GM10266 (cell line): ENCODE measurements at regions not wholly inside any gene's neighbourhood (a gene's known extent, or its start where the extent isn't known, plus 50 kb on each side); places are given as distances from the start of the nearest gene placed in this dataset.
A peak's percentile ranks its signal among the peaks of the same experiment; 100 is the strongest.

Source experiments
- DNase-seq: peaks from one replicate; pipeline ENCODE4 v3.0.0; 2012; ENCODE audit errors: extremely low spot score
- TF ChIP-seq, protein P1 (sequence below): IDR thresholded peaks from 2 replicates; pipeline ENCODE4 v1.5.1; 2012; ENCODE audit warnings: mild to moderate bottlenecking, low read depth; ENCODE audit not compliant: control insufficient read depth, insufficient read depth; ENCODE audit errors: missing control alignments

DNA sequence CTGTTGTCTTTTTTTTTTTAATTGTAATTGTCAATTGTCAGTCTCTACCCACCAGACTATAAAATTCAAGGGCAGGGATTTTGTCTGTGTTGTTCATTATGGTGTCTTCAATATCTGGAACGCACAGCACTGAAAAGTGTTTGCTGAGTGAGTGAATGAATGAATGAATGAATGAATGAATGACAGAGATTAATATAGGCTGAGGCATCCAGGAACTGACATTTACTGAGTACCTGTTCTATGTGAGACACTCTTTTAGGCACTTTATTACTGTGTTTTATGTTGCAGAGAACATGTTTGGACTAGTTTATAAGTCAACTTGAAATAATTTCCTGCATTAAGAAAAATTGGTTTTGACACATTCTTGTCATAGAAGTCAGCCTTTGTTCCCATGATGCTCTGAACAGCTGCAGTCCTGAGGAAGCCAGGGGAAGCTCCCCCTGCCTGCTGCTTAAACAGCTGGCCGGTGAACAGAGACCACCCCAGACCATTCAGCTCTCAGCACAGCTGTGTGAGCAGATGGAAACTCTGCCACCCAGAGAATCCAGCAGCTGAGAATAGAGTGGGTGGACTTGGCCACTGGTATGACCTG lies 160.7 kb upstream of the CCND2 start:
- no peak for DNase-seq
- TF ChIP-seq, protein P1, sequence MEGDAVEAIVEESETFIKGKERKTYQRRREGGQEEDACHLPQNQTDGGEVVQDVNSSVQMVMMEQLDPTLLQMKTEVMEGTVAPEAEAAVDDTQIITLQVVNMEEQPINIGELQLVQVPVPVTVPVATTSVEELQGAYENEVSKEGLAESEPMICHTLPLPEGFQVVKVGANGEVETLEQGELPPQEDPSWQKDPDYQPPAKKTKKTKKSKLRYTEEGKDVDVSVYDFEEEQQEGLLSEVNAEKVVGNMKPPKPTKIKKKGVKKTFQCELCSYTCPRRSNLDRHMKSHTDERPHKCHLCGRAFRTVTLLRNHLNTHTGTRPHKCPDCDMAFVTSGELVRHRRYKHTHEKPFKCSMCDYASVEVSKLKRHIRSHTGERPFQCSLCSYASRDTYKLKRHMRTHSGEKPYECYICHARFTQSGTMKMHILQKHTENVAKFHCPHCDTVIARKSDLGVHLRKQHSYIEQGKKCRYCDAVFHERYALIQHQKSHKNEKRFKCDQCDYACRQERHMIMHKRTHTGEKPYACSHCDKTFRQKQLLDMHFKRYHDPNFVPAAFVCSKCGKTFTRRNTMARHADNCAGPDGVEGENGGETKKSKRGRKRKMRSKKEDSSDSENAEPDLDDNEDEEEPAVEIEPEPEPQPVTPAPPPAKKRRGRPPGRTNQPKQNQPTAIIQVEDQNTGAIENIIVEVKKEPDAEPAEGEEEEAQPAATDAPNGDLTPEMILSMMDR = no peak

DNA sequence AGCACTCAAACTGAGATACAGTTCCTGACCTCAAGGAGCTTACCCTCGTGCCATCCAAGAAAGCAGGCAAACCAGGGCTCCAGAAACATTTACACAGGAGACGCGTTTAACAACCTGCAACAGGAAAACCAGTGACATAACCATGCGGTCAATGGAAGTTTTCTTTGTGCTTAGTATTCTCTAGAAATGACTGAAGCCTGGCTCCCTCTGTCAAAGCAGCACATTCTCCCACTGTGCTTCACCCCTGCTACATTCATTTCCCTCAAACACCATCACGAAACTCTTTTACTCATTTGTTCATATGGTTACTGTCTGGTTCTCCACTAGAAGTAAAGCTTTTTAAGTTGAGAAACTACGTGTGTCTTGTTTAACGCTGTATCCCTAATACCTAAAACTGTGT lies 161.3 kb upstream of the CCND2 start:
- TF ChIP-seq, protein P1 = no peak

DNA sequence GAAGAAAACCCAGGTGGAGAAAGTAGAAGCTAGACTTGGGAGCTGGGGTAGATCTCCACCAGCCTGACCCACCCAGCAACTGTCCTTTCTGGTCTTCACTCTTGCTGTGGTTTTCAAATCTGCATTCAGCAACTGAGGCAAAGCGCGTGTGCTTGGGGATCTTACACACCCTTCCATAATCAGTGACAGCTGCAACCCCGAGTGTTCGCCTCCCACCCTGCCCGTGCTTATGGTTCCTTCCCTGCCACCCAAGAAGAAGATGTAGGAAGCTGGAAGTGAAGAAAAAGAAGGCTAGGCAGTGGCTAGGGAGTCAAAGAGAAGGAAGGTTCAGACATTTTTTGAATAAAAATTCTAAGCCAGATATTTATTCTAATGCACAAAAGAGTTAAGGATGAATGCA lies 162.6 kb upstream of the CCND2 start:
- DNase-seq = no peak
- TF ChIP-seq, protein P1 = no peak

More for the DNA sequence above, 161.3 kb upstream of the CCND2 start:
- no peak for DNase-seq

- TF ChIP-seq, protein P1 = no peak
- no peak for DNase-seq
Measured at GRCh38 chr12:4109826-4110225, 163.7 kb upstream of the CCND2 start.

- DNase-seq = no peak
Measured at GRCh38 chr12:4108803-4109345, 164.7 kb upstream of the CCND2 start.

GRCh38 chr12:4107911-4108697 lies 165.5 kb upstream of the CCND2 start:
- TF ChIP-seq, protein P1 = no peak
- no peak for DNase-seq

More at GRCh38 chr12:4108803-4109345, 164.7 kb upstream of the CCND2 start:
- TF ChIP-seq, protein P1 = no peak

DNA sequence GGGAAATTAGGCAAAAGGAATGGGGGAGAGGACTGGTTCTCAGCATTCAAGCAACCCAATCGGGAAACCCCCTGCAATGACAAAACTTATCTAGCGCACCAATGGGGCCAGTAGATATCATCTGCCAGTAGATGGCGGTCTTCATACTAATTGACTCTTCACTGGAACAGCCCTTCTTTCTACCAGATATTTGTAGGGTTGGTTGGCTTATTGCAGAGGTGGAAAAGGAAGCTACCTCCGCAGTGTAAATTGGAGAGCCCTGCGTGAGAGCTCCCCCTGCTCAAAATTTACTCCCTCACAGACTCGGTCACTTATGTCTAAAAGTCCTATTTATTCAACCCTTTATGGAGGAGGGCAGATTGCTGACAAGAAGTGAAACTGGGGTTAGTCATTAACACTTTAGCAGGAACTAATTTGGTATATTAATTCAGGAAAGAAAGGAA lies 166.1 kb upstream of the CCND2 start:
- TF ChIP-seq, protein P1 = peak; percentile 77
- peak; percentile 78 for DNase-seq
